Neural progenitor cell (in vitro differentiated cells): ENCODE measurements at regions not wholly inside any gene's neighbourhood (a gene's known extent, or its start where the extent isn't known, plus 50 kb on each side); places are given as distances from the start of the nearest gene placed in this dataset.

Experiments
- DNase-seq: peaks from one replicate; pipeline ENCODE4 v3.0.0-alpha.2; 2016; ENCODE audit warnings: low spot score
- H2AFZ ChIP-seq: fragments of 200-600 bp; sonication (generic); replicated peaks from 2 replicates; pipeline ENCODE4 v1.6.1; 2016; ENCODE audit warnings: antibody characterized with exemption
- H3F3A ChIP-seq: fragments of 200-600 bp; sonication (generic); 2 replicates; pipeline ENCODE4 v1.6.1; 2016; ENCODE audit warnings: antibody characterized with exemption, low read depth
- H3K27ac ChIP-seq: fragments of 200-600 bp; sonication (generic); 2 replicates; pipeline ENCODE4 v1.5.1; 2016; ENCODE audit warnings: mild to moderate bottlenecking
- H3K27me3 ChIP-seq: fragments of 200-600 bp; sonication (generic); 2 replicates; pipeline ENCODE4 v1.6.1; 2016; ENCODE audit warnings: mild to moderate bottlenecking, moderate library complexity
- H3K36me3 ChIP-seq: fragments of 200-600 bp; sonication (generic); 2 replicates; pipeline ENCODE4 v1.5.1; 2016
- H3K4me1 ChIP-seq: fragments of 200-600 bp; sonication (generic); 2 replicates; pipeline ENCODE4 v1.6.1; 2016; ENCODE audit warnings: mixed run types
- H3K4me2 ChIP-seq: fragments of 200-600 bp; sonication (generic); 2 replicates; pipeline ENCODE4 v1.6.1; 2016
- H3K4me3 ChIP-seq: fragments of 200-600 bp; sonication (generic); 2 replicates; pipeline ENCODE4 v1.5.1; 2016
- H3K79me2 ChIP-seq: fragments of 200-600 bp; sonication (generic); 2 replicates; pipeline ENCODE4 v1.6.1; 2016; ENCODE audit warnings: low read depth
- H3K9ac ChIP-seq: fragments of 200-600 bp; sonication (generic); 2 replicates; pipeline ENCODE4 v1.6.1; 2016
- H3K9me3 ChIP-seq: fragments of 200-600 bp; sonication (generic); 2 replicates; pipeline ENCODE4 v1.5.1; 2016; ENCODE audit warnings: low read depth
- H4K20me1 ChIP-seq: fragments of 200-600 bp; sonication (generic); 2 replicates; pipeline ENCODE4 v1.6.1; 2016; ENCODE audit warnings: low read depth
- H3K27ac Mint-ChIP-seq: 3 replicates; pipeline ENCODE4 v1.8.0; 2021; ENCODE audit warnings: mixed read lengths
- H3K27me3 Mint-ChIP-seq: 2 replicates; pipeline ENCODE4 v1.8.0; 2022; ENCODE audit warnings: low read depth, mild to moderate bottlenecking, inconsistent platforms, moderate library complexity, mixed read lengths; ENCODE audit not compliant: insufficient read depth
- H3K36me3 Mint-ChIP-seq: 3 replicates; pipeline ENCODE4 v1.8.0; 2021; ENCODE audit warnings: mixed read lengths
- H3K4me1 Mint-ChIP-seq: 3 replicates; pipeline ENCODE4 v1.8.0; 2021; ENCODE audit warnings: mixed read lengths
- H3K4me3 Mint-ChIP-seq: 3 replicates; pipeline ENCODE4 v1.8.0; 2021; ENCODE audit warnings: mild to moderate bottlenecking, moderate library complexity, mixed read lengths
- H3K9me3 Mint-ChIP-seq: 3 replicates; pipeline ENCODE4 v1.8.0; 2020; ENCODE audit warnings: mixed read lengths
- EZH2 ChIP-seq: fragments of 200-600 bp; sonication (generic); IDR thresholded peaks from 2 replicates; pipeline ENCODE4 v1.6.1; 2017; ENCODE audit warnings: antibody characterized with exemption, mild to moderate bottlenecking, moderate library complexity
- EZH2phosphoT487 ChIP-seq: fragments of 200-600 bp; sonication (generic); IDR thresholded peaks from 2 replicates; pipeline ENCODE4 v1.6.1; 2017; ENCODE audit warnings: antibody characterized with exemption
- TF ChIP-seq, protein P1 (sequence below): fragments of 200-600 bp; sonication (generic); IDR thresholded peaks from 2 replicates; pipeline ENCODE4 v1.5.1; 2017; ENCODE audit warnings: antibody characterized with exemption, mild to moderate bottlenecking

DNA sequence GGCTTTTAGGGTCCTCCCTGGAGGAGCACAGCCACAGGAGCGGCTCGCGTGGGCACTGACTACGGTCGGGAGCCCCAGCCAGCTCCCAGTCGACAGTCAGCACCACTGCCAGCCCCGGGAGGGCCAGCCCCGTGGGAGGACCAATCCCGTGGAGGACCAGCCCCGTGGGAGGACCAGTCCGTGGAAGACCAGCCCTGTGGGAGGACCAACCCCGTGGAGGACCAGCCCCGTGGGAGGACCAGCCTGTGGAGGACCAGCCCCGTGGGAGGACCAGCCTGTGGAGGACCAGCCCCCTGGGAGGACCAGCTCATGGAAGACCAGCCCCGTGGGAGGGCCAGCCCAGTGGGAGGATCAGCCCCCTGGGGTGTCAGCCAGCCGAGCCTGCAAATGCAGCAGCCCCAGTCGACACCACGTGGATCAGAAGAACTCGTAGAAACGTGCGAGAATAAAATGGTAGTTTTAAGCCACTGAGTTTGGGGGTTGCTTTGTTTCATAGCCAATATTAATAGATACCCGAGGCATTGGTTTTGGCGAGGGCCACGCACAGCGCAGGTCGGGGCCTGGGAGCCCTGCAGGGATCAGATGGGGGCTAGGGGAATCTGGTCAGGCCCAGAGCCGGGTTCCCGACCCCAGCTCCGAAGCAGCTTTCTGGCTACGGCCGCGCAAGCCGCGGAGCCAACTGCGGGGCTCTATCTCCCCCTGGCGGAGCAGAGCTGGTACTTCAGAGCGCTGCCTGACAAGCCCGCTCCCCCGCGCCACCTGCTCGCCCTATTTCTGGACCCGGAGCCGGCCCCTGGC lies 73.0 kb downstream of the TEX51 start:
- no peak overlapping the region for H3K9ac ChIP-seq
- H3K4me3 Mint-ChIP-seq = no peak overlapping the region
- peak overlapping the region; percentile 68 for H3K4me2 ChIP-seq

DNA sequence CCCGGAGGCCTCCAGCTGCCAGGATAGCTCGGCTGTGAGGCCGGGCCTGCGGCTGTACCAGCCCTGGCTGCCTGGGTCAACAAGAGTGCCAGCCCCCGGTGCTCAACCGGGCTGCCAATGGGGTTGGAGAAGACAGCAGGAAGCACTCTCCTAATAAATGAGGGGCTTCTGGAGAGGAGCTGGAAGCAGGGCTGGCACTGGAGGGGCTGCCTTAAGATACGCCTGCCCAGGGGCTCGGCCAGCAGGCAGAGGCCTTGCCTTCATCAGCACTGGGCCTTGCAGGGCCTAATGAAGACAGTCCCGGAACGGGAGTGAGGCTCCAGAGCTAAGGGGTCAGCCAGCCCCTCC lies 73.6 kb downstream of the TEX51 start:
- no peaks in the 10 kb centered on the region for H3F3A ChIP-seq
- TF ChIP-seq, protein P1, sequence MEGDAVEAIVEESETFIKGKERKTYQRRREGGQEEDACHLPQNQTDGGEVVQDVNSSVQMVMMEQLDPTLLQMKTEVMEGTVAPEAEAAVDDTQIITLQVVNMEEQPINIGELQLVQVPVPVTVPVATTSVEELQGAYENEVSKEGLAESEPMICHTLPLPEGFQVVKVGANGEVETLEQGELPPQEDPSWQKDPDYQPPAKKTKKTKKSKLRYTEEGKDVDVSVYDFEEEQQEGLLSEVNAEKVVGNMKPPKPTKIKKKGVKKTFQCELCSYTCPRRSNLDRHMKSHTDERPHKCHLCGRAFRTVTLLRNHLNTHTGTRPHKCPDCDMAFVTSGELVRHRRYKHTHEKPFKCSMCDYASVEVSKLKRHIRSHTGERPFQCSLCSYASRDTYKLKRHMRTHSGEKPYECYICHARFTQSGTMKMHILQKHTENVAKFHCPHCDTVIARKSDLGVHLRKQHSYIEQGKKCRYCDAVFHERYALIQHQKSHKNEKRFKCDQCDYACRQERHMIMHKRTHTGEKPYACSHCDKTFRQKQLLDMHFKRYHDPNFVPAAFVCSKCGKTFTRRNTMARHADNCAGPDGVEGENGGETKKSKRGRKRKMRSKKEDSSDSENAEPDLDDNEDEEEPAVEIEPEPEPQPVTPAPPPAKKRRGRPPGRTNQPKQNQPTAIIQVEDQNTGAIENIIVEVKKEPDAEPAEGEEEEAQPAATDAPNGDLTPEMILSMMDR = no peak
- peak; percentile 11 for TF ChIP-seq EZH2
- H3K4me3 ChIP-seq = no peak overlapping the region
- H3K27ac ChIP-seq = no peak overlapping the region
- Mint-ChIP-seq H3K36me3 (no peaks in the 10 kb centered on the region), H3K4me1 (peaks cover 14% of the 10 kb centered on the region), H3K4me3 (no peak overlapping the region), H3K27me3 (peaks cover 10% of the 10 kb centered on the region), H3K9me3 (no peaks in the 10 kb centered on the region), H3K27ac (no peak overlapping the region)
- peak overlapping the region; percentile 93 for H2AFZ ChIP-seq
- peaks cover 16% of the 10 kb centered on the region for H3K27me3 ChIP-seq
- no peaks in the 10 kb centered on the region for H4K20me1 ChIP-seq
- no peaks in the 10 kb centered on the region for H3K36me3 ChIP-seq
- H3K4me1 ChIP-seq = peaks cover 16% of the 10 kb centered on the region
- peak overlapping the region; percentile 68 for H3K4me2 ChIP-seq
- H3K79me2 ChIP-seq = no peaks in the 10 kb centered on the region
- no peak overlapping the region for H3K9ac ChIP-seq
- no peaks in the 10 kb centered on the region for H3K9me3 ChIP-seq
- no peak for DNase-seq

More for the DNA sequence above, 73.0 kb downstream of the TEX51 start:
- Mint-ChIP-seq H3K4me1 (peaks cover 14% of the 10 kb centered on the region), H3K27ac (no peak overlapping the region), H3K27me3 (peaks cover 10% of the 10 kb centered on the region), H3K36me3 (no peaks in the 10 kb centered on the region), H3K9me3 (no peaks in the 10 kb centered on the region)
- Histone ChIP-seq H3K27ac (no peak overlapping the region), H3K9me3 (no peaks in the 10 kb centered on the region), H3K36me3 (no peaks in the 10 kb centered on the region), H3K79me2 (no peaks in the 10 kb centered on the region), H3K4me1 (peaks cover 15% of the 10 kb centered on the region), H4K20me1 (no peaks in the 10 kb centered on the region), H3K4me3 (no peak overlapping the region), H3K27me3 (peaks cover 16% of the 10 kb centered on the region), H2AFZ (peak overlapping the region; percentile 93), H3F3A (no peaks in the 10 kb centered on the region)
- DNase-seq = peak; percentile 87
- TF ChIP-seq EZH2phosphoT487 (no peak), EZH2 (peak; percentile 49)
- TF ChIP-seq, protein P1 = peak; percentile 92

DNA sequence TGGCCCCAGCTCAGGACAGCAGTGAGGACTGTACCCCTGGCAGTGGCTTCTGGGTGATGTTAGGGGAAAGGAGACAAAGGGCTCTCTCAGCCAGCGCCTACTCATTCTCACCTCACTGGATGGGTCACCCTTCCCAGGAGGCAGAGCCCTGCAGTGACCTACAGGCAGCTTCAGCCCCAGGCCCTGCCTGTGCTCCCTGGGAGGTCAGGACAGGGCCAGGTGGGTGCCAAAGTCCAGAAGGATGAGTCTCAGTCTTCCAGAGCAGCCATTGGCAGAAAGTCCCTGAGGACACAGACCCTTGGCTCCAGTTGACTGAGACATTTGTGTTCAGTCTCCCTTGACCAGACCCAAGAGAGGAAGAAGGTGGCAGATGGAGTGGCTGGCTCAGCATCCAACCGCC lies 75.1 kb downstream of the TEX51 start:
- peaks cover 16% of the 10 kb centered on the region for H3K4me1 ChIP-seq
- peaks cover 14% of the 10 kb centered on the region for H3K4me1 Mint-ChIP-seq

More for the DNA sequence above, 75.1 kb downstream of the TEX51 start:
- H3K27ac Mint-ChIP-seq = no peak overlapping the region
- Histone ChIP-seq H2AFZ (no peak overlapping the region), H3K36me3 (no peaks in the 10 kb centered on the region), H3K9ac (no peak overlapping the region), H3K4me2 (no peak overlapping the region), H4K20me1 (no peaks in the 10 kb centered on the region), H3K27ac (no peak overlapping the region), H3K4me3 (no peak overlapping the region), H3K27me3 (peaks cover 16% of the 10 kb centered on the region), H3K9me3 (no peaks in the 10 kb centered on the region), H3K79me2 (no peaks in the 10 kb centered on the region), H3F3A (no peaks in the 10 kb centered on the region)
- H3K4me3 Mint-ChIP-seq = no peak overlapping the region
- H3K9me3 Mint-ChIP-seq = no peaks in the 10 kb centered on the region
- DNase-seq = no peak
- peaks cover 10% of the 10 kb centered on the region for H3K27me3 Mint-ChIP-seq
- no peak for TF ChIP-seq EZH2
- TF ChIP-seq, protein P1 = no peak
- no peak for TF ChIP-seq EZH2phosphoT487
- no peaks in the 10 kb centered on the region for H3K36me3 Mint-ChIP-seq
